Prostate gland (tissue), 2 donors: ENCODE measurements at regions not wholly inside any gene's neighbourhood (a gene's known extent, or its start where the extent isn't known, plus 50 kb on each side); places are given as distances from the start of the nearest gene placed in this dataset.

Experiments used
- DNase-seq: peaks from one replicate; pipeline ENCODE4 v3.0.0-alpha.2; 2019; ENCODE audit warnings: low spot score
- H3K27ac ChIP-seq, 2 donors: fragments of 200-600 bp; sonication (generic); 2 replicates each; pipeline ENCODE4 v1.5.1; 2017 to 2019
- H3K27me3 ChIP-seq: fragments of 200-600 bp; sonication (generic); replicated peaks from 2 replicates; pipeline ENCODE4 v1.5.1; 2019; ENCODE audit not compliant: insufficient read depth
- H3K36me3 ChIP-seq, 2 donors: fragments of 200-600 bp; sonication (generic); 1 replicate in 1 of 2; 2 replicates in 1 of 2; pipeline versions ENCODE4 v1.5.1 to v1.8.1; 2017 to 2019
- H3K4me1 ChIP-seq: fragments of 200-600 bp; sonication (generic); replicated peaks from 2 replicates; pipeline ENCODE4 v1.5.1; 2019
- H3K4me3 ChIP-seq, 2 donors: fragments of 200-600 bp; sonication (generic); 2 replicates each; pipeline ENCODE4 v1.5.1; 2017 to 2019
- H3K9me3 ChIP-seq: fragments of 200-600 bp; sonication (generic); 2 replicates; pipeline ENCODE4 v1.5.1; 2017
- CTCF ChIP-seq, 4 experiments: fragments of 200-600 bp in 2 of 4; fragments of 450-650 bp in 2 of 4; sonication (generic) in 2 of 4; IDR thresholded peaks; 1 replicate in 3 of 4; 2 replicates in 1 of 4; pipeline ENCODE4 v1.5.1; 2016 to 2019; ENCODE audit warnings: antibody characterized with exemption in 4 of 4, mild to moderate bottlenecking in 2 of 4, moderate library complexity in 2 of 4
- POLR2A ChIP-seq: fragments of 450-650 bp; IDR thresholded peaks from one replicate; pipeline ENCODE4 v1.6.1; 2016; ENCODE audit warnings: antibody characterized with exemption, mild to moderate bottlenecking
- POLR2AphosphoS5 ChIP-seq: sonication (generic); formaldehyde crosslinking; IDR thresholded peaks from one replicate; pipeline ENCODE4 v1.6.1; 2017; ENCODE audit warnings: antibody characterized with exemption
- WGBS: methylation state at CpG from one replicate; pipeline ENCODE4 v1.1.5; 2018; 5-methylcytosine and 5-hydroxymethylcytosine counted together
- intact Hi-C: fragments of 100-400 bp; cut with DNase I; formaldehyde crosslinking; loops from one replicate; pipeline ENCODE4 v1.14.2; 2022

GRCh38 chr15:92541291-92542200, 114.0 kb downstream of the FAM174B start:
- H3K27ac ChIP-seq: no peak overlapping the region
- peak; percentile 76 for TF ChIP-seq POLR2AphosphoS5
- TF ChIP-seq POLR2A: no peak
- no peak for TF ChIP-seq CTCF (IDR thresholded peaks at IDR 0.05)
- peak; percentile 86 for DNase-seq
- no peaks in the 10 kb centered on the region for H3K27me3 ChIP-seq
- no peaks in the 10 kb centered on the region for H3K9me3 ChIP-seq
- H3K36me3 ChIP-seq: no peaks in the 10 kb centered on the region
- intact Hi-C loops: no loop called here
- 24% methylated on average over 7 of the region's 7 CpGs for WGBS
- no peaks in the 10 kb centered on the region for H3K4me1 ChIP-seq
- H3K4me3 ChIP-seq: no peak overlapping the region

GRCh38 chr15:92538115-92538514, 117.5 kb downstream of the FAM174B start:
- no peak for DNase-seq
- 38% methylated on average over 3 of the region's 3 CpGs for WGBS
- no peak for TF ChIP-seq POLR2A
- TF ChIP-seq CTCF (IDR thresholded peaks at IDR 0.05): no peak
- TF ChIP-seq POLR2AphosphoS5: no peak
- no peak overlapping the region for H3K27ac ChIP-seq
- H3K4me1 ChIP-seq: no peaks in the 10 kb centered on the region
- intact Hi-C loops: no loop called here
- no peaks in the 10 kb centered on the region for H3K27me3 ChIP-seq
- no peak overlapping the region for H3K4me3 ChIP-seq
- H3K9me3 ChIP-seq: no peaks in the 10 kb centered on the region
- no peaks in the 10 kb centered on the region for H3K36me3 ChIP-seq

- 78% methylated on average over 2 of the region's 2 CpGs for whole genome bisulfite sequencing
- intact Hi-C loops: no loop called here
- Histone ChIP-seq H3K9me3 (no peaks in the 10 kb centered on the region), H3K27ac (no peak overlapping the region), H3K27me3 (no peaks in the 10 kb centered on the region), H3K36me3 (no peaks in the 10 kb centered on the region), H3K4me3 (no peak overlapping the region), H3K4me1 (no peaks in the 10 kb centered on the region)
- no peak for DNase-seq
- TF ChIP-seq CTCF (IDR thresholded peaks at IDR 0.05): no peak
- TF ChIP-seq POLR2A: no peak
- TF ChIP-seq POLR2AphosphoS5: no peak
These were observed 122.3 kb downstream of the FAM174B start for GRCh38 chr15:92533298-92533697.

DNA sequence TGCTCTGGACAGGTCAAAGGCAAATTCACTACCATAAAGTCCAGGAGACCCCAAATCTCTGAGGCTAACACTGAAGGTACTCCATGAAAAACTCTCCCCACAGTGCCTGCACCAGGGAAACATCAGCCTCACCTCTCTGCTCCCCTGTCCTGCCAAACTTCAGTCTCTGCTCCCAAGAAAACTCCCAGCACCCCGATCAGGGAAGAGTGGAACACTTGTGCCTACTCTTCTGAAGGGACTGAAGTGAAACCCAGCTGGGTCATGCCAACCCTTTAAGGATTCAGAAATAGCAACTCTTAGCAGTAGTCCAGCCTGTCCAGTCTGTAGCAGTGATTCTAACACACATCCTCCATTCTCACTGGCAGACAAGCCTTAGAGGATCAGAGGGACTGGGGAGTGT, 124.2 kb downstream of the FAM174B start:
- TF ChIP-seq POLR2AphosphoS5: no peak
- no peak for TF ChIP-seq CTCF (IDR thresholded peaks at IDR 0.05)
- no peak for TF ChIP-seq POLR2A
- Histone ChIP-seq H3K27me3 (no peaks in the 10 kb centered on the region), H3K4me3 (no peak overlapping the region), H3K4me1 (peaks cover 6% of the 10 kb centered on the region), H3K9me3 (no peaks in the 10 kb centered on the region), H3K27ac (no peak overlapping the region), H3K36me3 (no peaks in the 10 kb centered on the region)
- no peak for DNase-seq
- intact Hi-C loops: no loop called here
- WGBS: 40% methylated on average over 1 of the region's 1 CpG

DNA sequence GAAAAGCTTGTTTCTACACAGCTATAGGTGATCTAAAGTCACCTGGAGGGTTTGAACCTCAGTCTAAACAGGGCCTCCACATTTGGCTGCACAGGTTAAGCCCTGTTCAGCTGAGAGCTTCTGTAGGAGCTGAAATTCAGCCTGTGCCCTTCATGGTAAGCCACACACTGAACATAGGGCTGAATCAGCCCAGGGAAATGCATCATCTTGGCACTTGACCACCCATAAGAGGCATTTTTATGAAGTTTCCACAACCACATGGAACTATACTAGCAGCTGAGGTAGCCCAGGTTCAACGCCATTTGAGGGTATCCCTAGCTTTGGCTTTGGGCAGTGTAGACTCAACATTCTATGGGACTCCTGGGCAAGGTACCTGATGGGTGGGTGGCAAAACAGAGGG, 126.8 kb downstream of the FAM174B start:
- TF ChIP-seq POLR2AphosphoS5 (no peak), CTCF (IDR thresholded peaks at IDR 0.05) (no peak)
- H3K4me3 ChIP-seq: no peak overlapping the region
- no peak for DNase-seq
- 90% methylated on average over 1 of the region's 1 CpG for WGBS
- H3K9me3 ChIP-seq: no peaks in the 10 kb centered on the region
- H3K27ac ChIP-seq: no peak overlapping the region
- no peaks in the 10 kb centered on the region for H3K36me3 ChIP-seq
- H3K27me3 ChIP-seq: no peaks in the 10 kb centered on the region
- intact Hi-C loops: loop anchor here (5.0 to 10.0 kb wide), 3 partner anchors 89 to 256 kb away; no protein-coding TSS in a partner anchor
- H3K4me1 ChIP-seq: peaks cover 6% of the 10 kb centered on the region
